ENCODE measurements at regions not wholly inside any gene's neighbourhood (a gene's known extent, or its start where the extent isn't known, plus 50 kb on each side); places are given as distances from the start of the nearest gene placed in this dataset.

DNA sequence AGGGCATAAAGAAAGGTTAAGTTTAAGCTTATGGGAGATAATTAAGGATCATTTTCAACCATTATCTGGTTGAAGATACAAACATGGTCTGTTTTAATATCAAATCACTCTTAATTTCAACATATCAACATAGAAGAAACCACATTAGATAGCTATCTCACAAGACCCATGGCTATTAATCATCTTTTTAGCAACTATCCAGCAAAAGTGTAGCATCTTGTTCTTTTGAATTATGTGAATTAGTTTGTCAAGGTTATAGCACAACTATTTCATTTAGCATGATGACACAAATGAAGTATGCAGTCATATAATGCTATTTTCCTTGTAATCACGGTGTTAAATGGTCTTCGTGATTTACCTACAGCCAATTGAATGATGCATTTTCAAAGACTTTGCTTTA, 58.9 kb upstream of the PPP1R9A start:
- H3K79me2 ChIP-seq (ENCODE audit: low read length), result no peaks in the 10 kb centered on the region
- no peak overlapping the region for H2AFZ ChIP-seq (ENCODE audit: low read length)
- H4K20me1 ChIP-seq (ENCODE audit: insufficient read depth, low read length), result no peaks in the 10 kb centered on the region
- H3K4me1 ChIP-seq (ENCODE audit: low read length), result no peaks in the 10 kb centered on the region
- no peaks in the 10 kb centered on the region for H3F3A ChIP-seq (ENCODE audit: insufficient read depth, low read length)
- no peak overlapping the region for H3K4me2 ChIP-seq (ENCODE audit: low read depth, low read length)
- TF ChIP-seq EZH2 (optimal IDR thresholded peaks at IDR 0.05; ENCODE audit: low read depth, low read length) (no peak), EZH2phosphoT487 (IDR thresholded peaks at IDR 0.05; ENCODE audit: low read length) (no peak)
- TF ChIP-seq, protein P1, sequence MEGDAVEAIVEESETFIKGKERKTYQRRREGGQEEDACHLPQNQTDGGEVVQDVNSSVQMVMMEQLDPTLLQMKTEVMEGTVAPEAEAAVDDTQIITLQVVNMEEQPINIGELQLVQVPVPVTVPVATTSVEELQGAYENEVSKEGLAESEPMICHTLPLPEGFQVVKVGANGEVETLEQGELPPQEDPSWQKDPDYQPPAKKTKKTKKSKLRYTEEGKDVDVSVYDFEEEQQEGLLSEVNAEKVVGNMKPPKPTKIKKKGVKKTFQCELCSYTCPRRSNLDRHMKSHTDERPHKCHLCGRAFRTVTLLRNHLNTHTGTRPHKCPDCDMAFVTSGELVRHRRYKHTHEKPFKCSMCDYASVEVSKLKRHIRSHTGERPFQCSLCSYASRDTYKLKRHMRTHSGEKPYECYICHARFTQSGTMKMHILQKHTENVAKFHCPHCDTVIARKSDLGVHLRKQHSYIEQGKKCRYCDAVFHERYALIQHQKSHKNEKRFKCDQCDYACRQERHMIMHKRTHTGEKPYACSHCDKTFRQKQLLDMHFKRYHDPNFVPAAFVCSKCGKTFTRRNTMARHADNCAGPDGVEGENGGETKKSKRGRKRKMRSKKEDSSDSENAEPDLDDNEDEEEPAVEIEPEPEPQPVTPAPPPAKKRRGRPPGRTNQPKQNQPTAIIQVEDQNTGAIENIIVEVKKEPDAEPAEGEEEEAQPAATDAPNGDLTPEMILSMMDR (IDR thresholded peaks at IDR 0.05; ENCODE audit: low read length), result no peak
- H3K36me3 ChIP-seq (replicated peaks; ENCODE audit: insufficient read depth, low read length), result no peaks in the 10 kb centered on the region
- no peak overlapping the region for H3K4me3 ChIP-seq (ENCODE audit: low read length)
- DNase-seq, result no peak
- H3K27ac ChIP-seq (ENCODE audit: low read length), result no peak overlapping the region
- H3K9me3 ChIP-seq (replicated peaks; ENCODE audit: insufficient read depth, low read length), result no peaks in the 10 kb centered on the region
- no peak overlapping the region for H3K9ac ChIP-seq (ENCODE audit: low read length)
- H3K9me2 ChIP-seq (replicated peaks; ENCODE audit: insufficient read depth, low read length), result no peaks in the 10 kb centered on the region
- no peaks in the 10 kb centered on the region for H3K27me3 ChIP-seq (replicated peaks; ENCODE audit: insufficient read depth, low read length)

DNA sequence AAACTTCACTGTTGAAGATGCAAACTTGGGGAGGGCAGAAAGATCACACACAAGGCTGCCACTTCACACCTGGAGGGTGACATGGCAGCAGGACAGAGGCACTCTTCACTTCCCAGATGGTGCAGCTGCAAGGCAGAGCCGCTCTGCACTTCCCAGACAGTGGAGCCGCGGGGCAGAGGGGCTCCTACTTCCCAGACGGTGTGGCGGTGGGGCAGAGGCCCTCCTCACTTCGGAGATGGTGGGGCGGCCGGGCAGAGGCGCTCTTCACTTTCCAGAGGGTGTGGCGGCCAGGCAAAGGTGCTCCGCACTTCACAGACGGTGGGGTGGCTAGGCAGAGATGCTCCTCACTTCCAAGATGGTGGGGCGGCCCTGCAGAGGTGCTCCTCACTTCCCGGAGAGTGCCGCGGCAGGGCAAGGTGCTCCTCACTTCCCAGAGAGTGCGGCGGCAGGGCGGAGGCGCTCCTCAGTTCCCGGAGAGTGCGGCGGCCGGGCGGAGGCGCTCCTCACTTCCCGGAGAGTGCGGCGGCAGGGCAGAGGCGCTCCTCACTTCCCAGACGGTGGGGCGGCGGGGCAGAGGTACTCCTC, 58.3 kb upstream of the PPP1R9A start:
- no peaks in the 10 kb centered on the region for H3K79me2 ChIP-seq (ENCODE audit: low read length)
- H3K4me1 ChIP-seq (ENCODE audit: low read length), result no peaks in the 10 kb centered on the region
- no peaks in the 10 kb centered on the region for H3K36me3 ChIP-seq (replicated peaks; ENCODE audit: insufficient read depth, low read length)
- TF ChIP-seq EZH2phosphoT487 (IDR thresholded peaks at IDR 0.05; ENCODE audit: low read length) (no peak), EZH2 (optimal IDR thresholded peaks at IDR 0.05; ENCODE audit: low read depth, low read length) (no peak)
- TF ChIP-seq, protein P1 (IDR thresholded peaks at IDR 0.05; ENCODE audit: low read length), result no peak
- no peaks in the 10 kb centered on the region for H3K9me3 ChIP-seq (replicated peaks; ENCODE audit: insufficient read depth, low read length)
- no peak overlapping the region for H3K4me3 ChIP-seq (ENCODE audit: low read length)
- H3K4me2 ChIP-seq (ENCODE audit: low read depth, low read length), result no peak overlapping the region
- H3K27me3 ChIP-seq (replicated peaks; ENCODE audit: insufficient read depth, low read length), result no peaks in the 10 kb centered on the region
- H3K27ac ChIP-seq (ENCODE audit: low read length), result no peak overlapping the region
- H3F3A ChIP-seq (ENCODE audit: insufficient read depth, low read length), result no peaks in the 10 kb centered on the region
- DNase-seq, result no peak
- H3K9ac ChIP-seq (ENCODE audit: low read length), result no peak overlapping the region
- H3K9me2 ChIP-seq (replicated peaks; ENCODE audit: insufficient read depth, low read length), result no peaks in the 10 kb centered on the region
- no peak overlapping the region for H2AFZ ChIP-seq (ENCODE audit: low read length)
- H4K20me1 ChIP-seq (ENCODE audit: insufficient read depth, low read length), result no peaks in the 10 kb centered on the region

DNA sequence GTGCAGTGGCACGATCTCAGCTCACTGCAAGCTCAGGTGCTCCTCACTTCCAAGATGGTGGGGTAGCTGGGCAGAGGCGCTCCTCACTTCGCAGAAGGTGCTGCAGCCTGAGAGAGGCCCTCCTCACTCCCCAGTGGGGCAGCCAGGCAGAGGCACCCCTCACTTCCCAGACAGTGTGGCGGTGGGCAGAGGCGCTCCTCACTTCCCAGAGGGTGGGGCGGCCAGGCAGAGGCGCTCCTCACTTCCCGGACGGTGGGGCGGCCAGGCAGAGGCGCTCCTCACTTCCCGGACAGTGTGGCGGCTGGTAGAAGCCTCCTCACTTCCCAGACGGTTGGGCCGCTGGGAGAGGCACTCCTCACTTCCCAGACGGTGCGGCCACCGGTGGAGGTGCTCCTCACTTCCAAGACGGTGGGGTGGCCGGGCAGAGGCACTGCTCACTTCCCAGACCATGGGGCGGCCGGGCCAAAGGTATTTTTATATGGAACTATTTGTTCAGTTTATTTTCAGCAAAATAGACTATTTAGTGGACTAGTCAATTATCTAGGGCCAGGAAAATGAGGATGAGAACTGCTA, 57.7 kb upstream of the PPP1R9A start:
- Histone ChIP-seq H3K9ac (ENCODE audit: low read length) (no peak overlapping the region), H2AFZ (ENCODE audit: low read length) (no peak overlapping the region), H3K27ac (ENCODE audit: low read length) (no peak overlapping the region), H3K9me2 (replicated peaks; ENCODE audit: insufficient read depth, low read length) (no peaks in the 10 kb centered on the region), H3K4me2 (ENCODE audit: low read depth, low read length) (no peak overlapping the region), H3K9me3 (replicated peaks; ENCODE audit: insufficient read depth, low read length) (no peaks in the 10 kb centered on the region), H3K36me3 (replicated peaks; ENCODE audit: insufficient read depth, low read length) (no peaks in the 10 kb centered on the region), H3K4me3 (ENCODE audit: low read length) (no peak overlapping the region), H3K27me3 (replicated peaks; ENCODE audit: insufficient read depth, low read length) (no peaks in the 10 kb centered on the region), H3F3A (ENCODE audit: insufficient read depth, low read length) (no peaks in the 10 kb centered on the region), H4K20me1 (ENCODE audit: insufficient read depth, low read length) (no peaks in the 10 kb centered on the region), H3K4me1 (ENCODE audit: low read length) (no peaks in the 10 kb centered on the region), H3K79me2 (ENCODE audit: low read length) (no peaks in the 10 kb centered on the region)
- TF ChIP-seq EZH2phosphoT487 (IDR thresholded peaks at IDR 0.05; ENCODE audit: low read length) (no peak), EZH2 (optimal IDR thresholded peaks at IDR 0.05; ENCODE audit: low read depth, low read length) (no peak)
- TF ChIP-seq, protein P1 (IDR thresholded peaks at IDR 0.05; ENCODE audit: low read length), result no peak
- DNase-seq, result no peak

All from MM.1S (cell line).